Daoy (cell line): ENCODE measurements at regions not wholly inside any gene's neighbourhood (a gene's known extent, or its start where the extent isn't known, plus 50 kb on each side); places are given as distances from the start of the nearest gene placed in this dataset.

Experiments used
- DNase-seq: peaks from one replicate; pipeline ENCODE4 v3.0.0-alpha.2; 2015; ENCODE audit warnings: low read depth

GRCh38 chr6:45830441-45831139 lies 185.1 kb downstream of the CLIC5 start:
- DNase-seq, result peak; percentile 36

GRCh38 chr6:45829873-45830272 lies 185.8 kb downstream of the CLIC5 start:
- no peak for DNase-seq

- DNase-seq, result no peak
Measured at GRCh38 chr6:45827952-45828530, 187.6 kb downstream of the CLIC5 start.

- no peak for DNase-seq
Measured at GRCh38 chr6:45822873-45823272, 192.8 kb downstream of the CLIC5 start.

- no peak for DNase-seq
Measured at GRCh38 chr6:45822246-45822812, 193.3 kb downstream of the CLIC5 start.

- no peak for DNase-seq
Measured at GRCh38 chr6:45818655-45819054, 197.0 kb downstream of the CLIC5 start.

GRCh38 chr6:45816674-45817297 lies 198.9 kb downstream of the CLIC5 start:
- DNase-seq, result peak; percentile 19

GRCh38 chr6:45815466-45816125 lies 200.1 kb downstream of the CLIC5 start:
- no peak for DNase-seq

GRCh38 chr6:45814772-45815171 lies 200.9 kb downstream of the CLIC5 start:
- DNase-seq, result no peak

- no peak for DNase-seq
Measured at GRCh38 chr6:45813943-45814342, 201.7 kb downstream of the CLIC5 start.

- DNase-seq, result no peak
Measured at GRCh38 chr6:45812922-45813321, 202.7 kb downstream of the CLIC5 start.

GRCh38 chr6:45808917-45809316 lies 206.7 kb downstream of the CLIC5 start:
- no peak for DNase-seq

GRCh38 chr6:45808042-45808645 lies 207.5 kb downstream of the CLIC5 start:
- no peak for DNase-seq

GRCh38 chr6:45807311-45808041 lies 208.2 kb downstream of the CLIC5 start:
- DNase-seq, result no peak

GRCh38 chr6:45806172-45806571 lies 209.5 kb downstream of the CLIC5 start:
- no peak for DNase-seq

- no peak for DNase-seq
Measured at GRCh38 chr6:45803071-45803470, 212.6 kb downstream of the CLIC5 start.

GRCh38 chr6:45801471-45802289 lies 214.0 kb downstream of the CLIC5 start:
- DNase-seq, result no peak

GRCh38 chr6:45800911-45801310 lies 214.7 kb downstream of the CLIC5 start:
- DNase-seq, result no peak

- no peak for DNase-seq
Measured at GRCh38 chr6:45795678-45796077, 220.0 kb downstream of the CLIC5 start.

GRCh38 chr6:45794465-45794864 lies 221.2 kb downstream of the CLIC5 start:
- no peak for DNase-seq
